ENCODE measurements at regions not wholly inside any gene's neighbourhood (a gene's known extent, or its start where the extent isn't known, plus 50 kb on each side); places are given as distances from the start of the nearest gene placed in this dataset.

GRCh38 chrX:25337841-25338240 lies 322.1 kb upstream of the ARX start:
- H3K9me3 Mint-ChIP-seq (ENCODE audit: unreplicated experiment) = no peaks in the 10 kb centered on the region
- H3K36me3 Mint-ChIP-seq (ENCODE audit: low read depth, unreplicated experiment) = no peaks in the 10 kb centered on the region
- H3K27me3 Mint-ChIP-seq (ENCODE audit: unreplicated experiment) = no peaks in the 10 kb centered on the region
- H3K4me3 Mint-ChIP-seq (ENCODE audit: unreplicated experiment) = no peak overlapping the region
- DNase-seq (ENCODE audit: low spot score) = no peak
- no peak for TF ChIP-seq CTCF (IDR thresholded peaks at IDR 0.05; ENCODE audit: unreplicated experiment)
- no peak overlapping the region for H3K27ac Mint-ChIP-seq (ENCODE audit: unreplicated experiment)
- no peaks in the 10 kb centered on the region for H3K4me1 Mint-ChIP-seq (ENCODE audit: unreplicated experiment)

- Mint-ChIP-seq H3K4me3 (ENCODE audit: unreplicated experiment) (no peak overlapping the region), H3K27me3 (ENCODE audit: unreplicated experiment) (peaks cover 1% of the 10 kb centered on the region), H3K27ac (ENCODE audit: unreplicated experiment) (no peak overlapping the region), H3K4me1 (ENCODE audit: unreplicated experiment) (no peaks in the 10 kb centered on the region), H3K9me3 (ENCODE audit: unreplicated experiment) (no peaks in the 10 kb centered on the region), H3K36me3 (ENCODE audit: low read depth, unreplicated experiment) (no peaks in the 10 kb centered on the region)
- no peak for TF ChIP-seq CTCF (IDR thresholded peaks at IDR 0.05; ENCODE audit: unreplicated experiment)
- no peak for DNase-seq (ENCODE audit: low spot score)
These were observed 285.2 kb upstream of the ARX start for GRCh38 chrX:25300994-25301393.

GRCh38 chrX:25296850-25297249 lies 281.1 kb upstream of the ARX start:
- Mint-ChIP-seq H3K27ac (ENCODE audit: unreplicated experiment) (no peak overlapping the region), H3K36me3 (ENCODE audit: low read depth, unreplicated experiment) (no peaks in the 10 kb centered on the region), H3K27me3 (ENCODE audit: unreplicated experiment) (peaks cover 1% of the 10 kb centered on the region), H3K9me3 (ENCODE audit: unreplicated experiment) (no peaks in the 10 kb centered on the region), H3K4me3 (ENCODE audit: unreplicated experiment) (no peak overlapping the region), H3K4me1 (ENCODE audit: unreplicated experiment) (no peaks in the 10 kb centered on the region)
- TF ChIP-seq CTCF (IDR thresholded peaks at IDR 0.05; ENCODE audit: unreplicated experiment) = no peak
- DNase-seq (ENCODE audit: low spot score) = no peak

- DNase-seq (ENCODE audit: low spot score) = no peak
- Mint-ChIP-seq H3K4me3 (ENCODE audit: unreplicated experiment) (no peak overlapping the region), H3K36me3 (ENCODE audit: low read depth, unreplicated experiment) (no peaks in the 10 kb centered on the region), H3K27ac (ENCODE audit: unreplicated experiment) (no peak overlapping the region), H3K27me3 (ENCODE audit: unreplicated experiment) (no peaks in the 10 kb centered on the region), H3K4me1 (ENCODE audit: unreplicated experiment) (no peaks in the 10 kb centered on the region), H3K9me3 (ENCODE audit: unreplicated experiment) (no peaks in the 10 kb centered on the region)
- TF ChIP-seq CTCF (IDR thresholded peaks at IDR 0.05; ENCODE audit: unreplicated experiment) = no peak
These were observed 279.7 kb upstream of the ARX start for GRCh38 chrX:25295466-25295865.

GRCh38 chrX:25290132-25290531 lies 274.4 kb upstream of the ARX start:
- H3K9me3 Mint-ChIP-seq (ENCODE audit: unreplicated experiment) = no peaks in the 10 kb centered on the region
- H3K27me3 Mint-ChIP-seq (ENCODE audit: unreplicated experiment) = peaks cover 1% of the 10 kb centered on the region
- no peak overlapping the region for H3K27ac Mint-ChIP-seq (ENCODE audit: unreplicated experiment)

More at GRCh38 chrX:25290132-25290531, 274.4 kb upstream of the ARX start:
- no peak for DNase-seq (ENCODE audit: low spot score)
- Mint-ChIP-seq H3K4me3 (ENCODE audit: unreplicated experiment) (no peak overlapping the region), H3K36me3 (ENCODE audit: low read depth, unreplicated experiment) (no peaks in the 10 kb centered on the region), H3K4me1 (ENCODE audit: unreplicated experiment) (no peaks in the 10 kb centered on the region)
- TF ChIP-seq CTCF (IDR thresholded peaks at IDR 0.05; ENCODE audit: unreplicated experiment) = no peak

Data from endothelial cell (in vitro differentiated cells).